ENCODE measurements at regions not wholly inside any gene's neighbourhood (a gene's known extent, or its start where the extent isn't known, plus 50 kb on each side); places are given as distances from the start of the nearest gene placed in this dataset.

DNA sequence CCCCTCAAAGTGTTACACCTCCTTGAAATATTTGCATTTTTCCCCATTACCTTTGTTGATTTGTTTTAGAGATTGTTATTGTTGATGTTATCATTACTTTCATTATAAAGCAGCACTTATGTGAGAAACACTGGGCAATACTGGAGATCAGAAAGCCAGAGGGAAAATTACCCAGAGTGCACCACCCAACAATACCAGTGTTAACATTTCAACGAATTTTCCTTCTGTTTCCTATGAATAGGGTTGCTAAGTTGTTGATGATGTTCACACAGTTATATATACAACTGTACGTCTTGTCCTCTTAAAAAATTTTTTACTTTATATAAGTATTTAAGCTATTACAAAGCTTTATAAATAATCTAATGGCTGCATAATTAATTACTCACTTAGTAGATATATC lies 173.6 kb upstream of the UMPS start:
- TF ChIP-seq EZH2phosphoT487 (IDR thresholded peaks at IDR 0.05; ENCODE audit: low read length) = no peak
- no peak for TF ChIP-seq EZH2 (optimal IDR thresholded peaks at IDR 0.05; ENCODE audit: low read depth, low read length)
- no peak for TF ChIP-seq CTCF (IDR thresholded peaks at IDR 0.05; ENCODE audit: low read length)
- Histone ChIP-seq H3K9me2 (replicated peaks; ENCODE audit: insufficient read depth, low read length) (no peaks in the 10 kb centered on the region), H3K4me2 (ENCODE audit: low read depth, low read length) (no peak overlapping the region), H3K79me2 (ENCODE audit: low read length) (no peaks in the 10 kb centered on the region), H3K9ac (ENCODE audit: low read length) (no peak overlapping the region), H3K27me3 (replicated peaks; ENCODE audit: insufficient read depth, low read length) (no peaks in the 10 kb centered on the region), H4K20me1 (ENCODE audit: insufficient read depth, low read length) (no peaks in the 10 kb centered on the region), H3K9me3 (replicated peaks; ENCODE audit: insufficient read depth, low read length) (no peaks in the 10 kb centered on the region), H3K27ac (ENCODE audit: low read length) (no peak overlapping the region), H3K36me3 (replicated peaks; ENCODE audit: insufficient read depth, low read length) (no peaks in the 10 kb centered on the region), H3K4me1 (ENCODE audit: low read length) (no peaks in the 10 kb centered on the region), H2AFZ (ENCODE audit: low read length) (no peak overlapping the region), H3F3A (ENCODE audit: insufficient read depth, low read length) (no peaks in the 10 kb centered on the region), H3K4me3 (ENCODE audit: low read length) (no peak overlapping the region)
- DNase-seq = no peak

DNA sequence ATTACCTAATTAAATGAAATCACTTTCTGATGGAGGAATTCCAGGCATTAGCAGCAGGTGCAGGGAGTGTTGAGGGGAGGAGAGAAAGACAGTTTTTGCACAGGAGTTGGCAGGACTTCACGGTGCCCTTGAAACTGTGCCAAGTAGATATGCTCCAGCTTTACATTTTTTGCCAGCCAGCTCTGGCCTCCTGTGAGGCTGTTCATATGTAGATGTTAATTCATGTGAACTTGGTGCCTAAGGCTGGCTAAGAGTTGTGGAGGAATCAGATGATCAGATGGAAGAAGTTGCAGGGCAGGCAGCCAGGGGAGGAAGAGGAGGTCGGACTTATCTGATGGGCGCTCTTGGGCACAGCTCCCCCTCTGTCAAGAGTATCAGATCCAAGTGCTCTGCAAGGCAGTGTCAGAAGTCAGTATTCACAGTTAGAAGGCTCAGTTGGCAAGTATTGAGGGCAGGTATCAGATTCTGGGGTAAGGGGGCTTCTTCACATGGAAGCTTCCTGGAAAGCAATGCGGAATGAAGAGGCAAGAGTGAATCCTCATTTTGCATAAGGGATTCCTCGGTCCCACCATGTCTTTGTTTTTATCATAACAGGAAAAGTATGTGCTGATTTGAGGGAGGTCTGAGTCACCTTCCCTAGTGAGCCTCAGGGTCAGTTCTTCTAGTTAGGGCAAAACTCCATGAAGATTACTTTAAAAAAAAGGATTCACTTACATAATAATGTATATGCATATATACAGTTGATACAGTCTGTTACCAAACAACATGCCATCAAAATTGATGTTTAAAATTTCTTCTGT lies 172.6 kb upstream of the UMPS start:
- Histone ChIP-seq H3K9me2 (replicated peaks; ENCODE audit: insufficient read depth, low read length) (no peaks in the 10 kb centered on the region), H3K9ac (ENCODE audit: low read length) (no peak overlapping the region), H3K36me3 (replicated peaks; ENCODE audit: insufficient read depth, low read length) (no peaks in the 10 kb centered on the region), H3K4me1 (ENCODE audit: low read length) (no peaks in the 10 kb centered on the region), H3F3A (ENCODE audit: insufficient read depth, low read length) (no peaks in the 10 kb centered on the region), H3K27me3 (replicated peaks; ENCODE audit: insufficient read depth, low read length) (no peaks in the 10 kb centered on the region), H4K20me1 (ENCODE audit: insufficient read depth, low read length) (no peaks in the 10 kb centered on the region), H3K4me3 (ENCODE audit: low read length) (no peak overlapping the region), H3K27ac (ENCODE audit: low read length) (no peak overlapping the region), H2AFZ (ENCODE audit: low read length) (no peak overlapping the region), H3K9me3 (replicated peaks; ENCODE audit: insufficient read depth, low read length) (no peaks in the 10 kb centered on the region), H3K79me2 (ENCODE audit: low read length) (no peaks in the 10 kb centered on the region), H3K4me2 (ENCODE audit: low read depth, low read length) (no peak overlapping the region)
- no peak for DNase-seq
- TF ChIP-seq CTCF (IDR thresholded peaks at IDR 0.05; ENCODE audit: low read length) (no peak), EZH2 (optimal IDR thresholded peaks at IDR 0.05; ENCODE audit: low read depth, low read length) (no peak), EZH2phosphoT487 (IDR thresholded peaks at IDR 0.05; ENCODE audit: low read length) (no peak)

- Histone ChIP-seq H3K9ac (ENCODE audit: low read length) (no peak overlapping the region), H4K20me1 (ENCODE audit: insufficient read depth, low read length) (no peaks in the 10 kb centered on the region), H3K9me3 (replicated peaks; ENCODE audit: insufficient read depth, low read length) (no peaks in the 10 kb centered on the region), H3F3A (ENCODE audit: insufficient read depth, low read length) (no peaks in the 10 kb centered on the region), H3K4me2 (ENCODE audit: low read depth, low read length) (no peak overlapping the region), H3K36me3 (replicated peaks; ENCODE audit: insufficient read depth, low read length) (no peaks in the 10 kb centered on the region), H3K27me3 (replicated peaks; ENCODE audit: insufficient read depth, low read length) (no peaks in the 10 kb centered on the region), H3K9me2 (replicated peaks; ENCODE audit: insufficient read depth, low read length) (no peaks in the 10 kb centered on the region), H3K27ac (ENCODE audit: low read length) (no peak overlapping the region), H3K4me3 (ENCODE audit: low read length) (no peak overlapping the region), H3K79me2 (ENCODE audit: low read length) (no peaks in the 10 kb centered on the region), H2AFZ (ENCODE audit: low read length) (no peak overlapping the region), H3K4me1 (ENCODE audit: low read length) (no peaks in the 10 kb centered on the region)
- no peak for DNase-seq
- TF ChIP-seq EZH2phosphoT487 (IDR thresholded peaks at IDR 0.05; ENCODE audit: low read length) = no peak
- TF ChIP-seq CTCF (IDR thresholded peaks at IDR 0.05; ENCODE audit: low read length) = no peak
- TF ChIP-seq EZH2 (optimal IDR thresholded peaks at IDR 0.05; ENCODE audit: low read depth, low read length) = no peak
Observed at GRCh38 chr3:124558991-124559845, 171.0 kb upstream of the UMPS start.
